OCI-LY1 (cell line): ENCODE measurements at regions not wholly inside any gene's neighbourhood (a gene's known extent, or its start where the extent isn't known, plus 50 kb on each side); places are given as distances from the start of the nearest gene placed in this dataset.

Experiments used
- H2AFZ ChIP-seq: fragments of 200-600 bp; sonication (generic), shearing (Covaris generic); 2 replicates; pipeline ENCODE4 v1.6.0; 2014; ENCODE audit warnings: antibody characterized with exemption, mild to moderate bottlenecking, low read length
- H3F3A ChIP-seq: fragments of 200-600 bp; sonication (generic), shearing (Covaris generic); 2 replicates; pipeline ENCODE4 v1.6.0; 2014; ENCODE audit warnings: mild to moderate bottlenecking, antibody characterized with exemption, low read length, moderate library complexity; ENCODE audit not compliant: insufficient read depth
- H3K27ac ChIP-seq: fragments of 200-600 bp; sonication (generic); 2 replicates; pipeline ENCODE4 v1.5.1; 2014; ENCODE audit warnings: low read length, mixed run types, mild to moderate bottlenecking, low read depth; ENCODE audit not compliant: poor library complexity, severe bottlenecking
- H3K27me3 ChIP-seq: fragments of 200-600 bp; sonication (generic); 2 replicates; pipeline ENCODE4 v1.6.0; 2014; ENCODE audit warnings: antibody characterized with exemption, mild to moderate bottlenecking, low read length, moderate library complexity; ENCODE audit not compliant: insufficient read depth
- H3K36me3 ChIP-seq: fragments of 200-600 bp; sonication (generic); 2 replicates; pipeline ENCODE4 v1.6.1; 2014; ENCODE audit warnings: mild to moderate bottlenecking, antibody characterized with exemption, low read length, moderate library complexity, mixed read lengths; ENCODE audit not compliant: insufficient read depth
- H3K4me1 ChIP-seq: fragments of 200-600 bp; sonication (generic); 2 replicates; pipeline ENCODE4 v1.5.1; 2014; ENCODE audit warnings: mild to moderate bottlenecking, low read length, moderate library complexity; ENCODE audit not compliant: insufficient read depth, severe bottlenecking
- H3K4me2 ChIP-seq: fragments of 200-600 bp; sonication (generic), shearing (Covaris generic); 2 replicates; pipeline ENCODE4 v1.6.1; 2014; ENCODE audit warnings: low read length
- H3K4me3 ChIP-seq: fragments of 200-600 bp; sonication (generic); 2 replicates; pipeline ENCODE4 v1.5.1; 2014; ENCODE audit warnings: low read length, low read depth, mild to moderate bottlenecking, mixed read lengths; ENCODE audit not compliant: poor library complexity, severe bottlenecking
- H3K79me2 ChIP-seq: fragments of 200-600 bp; shearing (Covaris generic); 2 replicates; pipeline ENCODE4 v1.6.1; 2016; ENCODE audit warnings: mixed run types, low read length, mixed read lengths; ENCODE audit not compliant: insufficient read depth
- H3K9ac ChIP-seq: fragments of 200-600 bp; sonication (generic), shearing (Covaris generic); 2 replicates; pipeline ENCODE4 v1.6.1; 2014; ENCODE audit warnings: mild to moderate bottlenecking, low read length, mixed read lengths
- H3K9me2 ChIP-seq: fragments of 200-600 bp; sonication (generic), shearing (Covaris generic); 2 replicates; pipeline ENCODE4 v1.6.1; 2014; ENCODE audit warnings: low read depth, mild to moderate bottlenecking, low read length, mixed read lengths
- H3K9me3 ChIP-seq: fragments of 200-600 bp; shearing (Covaris generic); 2 replicates; pipeline ENCODE4 v1.6.1; 2014; ENCODE audit warnings: low read length, mixed read lengths
- H4K20me1 ChIP-seq: fragments of 200-600 bp; sonication (generic), shearing (Covaris generic); 2 replicates; pipeline ENCODE4 v1.6.0; 2016; ENCODE audit warnings: mild to moderate bottlenecking, low read length; ENCODE audit not compliant: insufficient read depth
- EZH2 ChIP-seq: fragments of 200-600 bp; sonication (generic), shearing (Covaris generic); IDR thresholded peaks from 2 replicates; pipeline ENCODE4 v1.8.0; 2017; ENCODE audit warnings: borderline replicate concordance, mixed run types, mild to moderate bottlenecking, antibody characterized with exemption, low read length, moderate library complexity, mixed read lengths
- TF ChIP-seq, protein P1 (sequence below): fragments of 200-600 bp; sonication (generic), shearing (Covaris generic); IDR thresholded peaks from 2 replicates; pipeline ENCODE4 v1.5.1; 2017; ENCODE audit warnings: mild to moderate bottlenecking, antibody characterized with exemption, low read length, moderate library complexity, mixed read lengths

DNA sequence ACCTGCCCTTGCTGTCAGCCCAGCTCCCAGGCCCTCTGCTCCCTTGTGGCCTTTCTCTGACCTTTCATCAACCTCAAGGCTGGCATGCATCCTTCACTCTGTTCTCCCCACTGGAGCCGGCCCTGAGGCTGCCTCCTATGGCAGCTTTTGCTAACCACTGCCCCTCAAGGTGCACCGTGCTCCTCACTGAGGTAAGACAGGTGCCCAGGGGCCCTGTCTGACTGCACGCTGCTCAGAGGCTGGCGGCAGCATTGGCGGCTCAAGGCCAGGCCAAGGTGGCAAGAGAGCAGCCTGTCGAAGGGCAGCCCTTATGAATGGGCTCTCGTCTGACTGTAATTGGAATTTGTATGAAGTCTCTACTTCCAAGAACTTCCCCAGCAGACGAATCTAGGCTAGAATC is 172.6 kb downstream of the ZNF248 start:
- Histone ChIP-seq H3K79me2 (no peaks in the 10 kb centered on the region), H3K4me2 (no peak overlapping the region), H3K9me3 (no peaks in the 10 kb centered on the region), H3K4me1 (no peaks in the 10 kb centered on the region), H3K27me3 (no peaks in the 10 kb centered on the region; the same call in 1 of the 2 replicates), H3F3A (no peaks in the 10 kb centered on the region), H3K4me3 (no peak overlapping the region), H3K36me3 (no peaks in the 10 kb centered on the region), H4K20me1 (no peaks in the 10 kb centered on the region), H3K9me2 (no peaks in the 10 kb centered on the region; the same call in 1 of the 2 replicates), H2AFZ (no peak overlapping the region), H3K9ac (no peak overlapping the region), H3K27ac (no peak overlapping the region)
- TF ChIP-seq EZH2, result no peak
- TF ChIP-seq, protein P1, sequence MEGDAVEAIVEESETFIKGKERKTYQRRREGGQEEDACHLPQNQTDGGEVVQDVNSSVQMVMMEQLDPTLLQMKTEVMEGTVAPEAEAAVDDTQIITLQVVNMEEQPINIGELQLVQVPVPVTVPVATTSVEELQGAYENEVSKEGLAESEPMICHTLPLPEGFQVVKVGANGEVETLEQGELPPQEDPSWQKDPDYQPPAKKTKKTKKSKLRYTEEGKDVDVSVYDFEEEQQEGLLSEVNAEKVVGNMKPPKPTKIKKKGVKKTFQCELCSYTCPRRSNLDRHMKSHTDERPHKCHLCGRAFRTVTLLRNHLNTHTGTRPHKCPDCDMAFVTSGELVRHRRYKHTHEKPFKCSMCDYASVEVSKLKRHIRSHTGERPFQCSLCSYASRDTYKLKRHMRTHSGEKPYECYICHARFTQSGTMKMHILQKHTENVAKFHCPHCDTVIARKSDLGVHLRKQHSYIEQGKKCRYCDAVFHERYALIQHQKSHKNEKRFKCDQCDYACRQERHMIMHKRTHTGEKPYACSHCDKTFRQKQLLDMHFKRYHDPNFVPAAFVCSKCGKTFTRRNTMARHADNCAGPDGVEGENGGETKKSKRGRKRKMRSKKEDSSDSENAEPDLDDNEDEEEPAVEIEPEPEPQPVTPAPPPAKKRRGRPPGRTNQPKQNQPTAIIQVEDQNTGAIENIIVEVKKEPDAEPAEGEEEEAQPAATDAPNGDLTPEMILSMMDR, result no peak

DNA sequence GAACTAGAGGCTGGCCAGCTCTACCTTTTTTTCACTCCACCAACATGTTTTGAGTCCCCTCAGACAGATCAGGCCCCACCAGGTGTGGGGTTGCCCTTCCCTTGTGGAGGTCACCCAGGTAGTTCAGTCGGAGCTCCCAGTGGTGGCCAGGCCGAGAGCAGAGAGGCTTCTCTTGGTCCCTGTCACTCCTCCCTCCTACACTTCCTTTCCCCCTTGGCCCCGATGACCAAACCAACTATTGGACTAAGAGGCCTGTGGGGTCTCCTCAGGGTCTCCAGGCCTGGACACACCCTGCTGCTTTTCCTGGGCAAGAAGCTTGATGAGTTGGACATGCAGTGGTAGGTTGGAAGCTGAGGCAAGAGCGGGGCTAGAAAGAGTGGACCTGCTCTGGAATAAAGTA is 174.8 kb downstream of the ZNF248 start:
- H3K9me2 ChIP-seq, result no peaks in the 10 kb centered on the region
- no peaks in the 10 kb centered on the region for H3K79me2 ChIP-seq

DNA sequence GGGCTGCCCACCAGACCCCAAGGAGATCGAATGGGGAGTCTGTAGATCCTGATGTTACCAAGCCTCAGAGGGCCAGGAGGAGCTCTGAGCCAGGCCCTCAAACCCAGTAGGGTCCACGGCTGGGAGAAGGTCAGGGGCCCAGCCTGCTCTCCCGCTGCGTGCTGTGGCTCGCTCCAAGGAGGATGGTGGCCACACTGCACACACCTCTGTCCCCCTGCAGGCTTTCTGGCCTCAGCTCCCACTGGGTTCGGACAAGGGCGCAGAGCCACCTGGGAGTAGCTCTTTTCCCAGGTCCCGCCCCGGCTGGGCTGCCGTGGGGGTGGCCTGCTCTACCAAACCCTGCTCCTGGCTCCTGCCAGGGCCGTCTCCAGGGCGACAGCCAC is 175.8 kb downstream of the ZNF248 start:
- no peak overlapping the region for H3K27ac ChIP-seq
- H3K4me2 ChIP-seq, result no peak overlapping the region
- H4K20me1 ChIP-seq, result no peaks in the 10 kb centered on the region
- H3K27me3 ChIP-seq, result no peaks in the 10 kb centered on the region
- no peaks in the 10 kb centered on the region for H3K36me3 ChIP-seq
- no peak overlapping the region for H3K4me3 ChIP-seq
- H2AFZ ChIP-seq, result no peak overlapping the region
- no peak overlapping the region for H3K9ac ChIP-seq
- H3K9me3 ChIP-seq, result no peaks in the 10 kb centered on the region
- no peaks in the 10 kb centered on the region for H3F3A ChIP-seq
- no peaks in the 10 kb centered on the region for H3K9me2 ChIP-seq
- H3K79me2 ChIP-seq, result no peaks in the 10 kb centered on the region
- no peak for TF ChIP-seq EZH2
- TF ChIP-seq, protein P1, result no peak
- H3K4me1 ChIP-seq, result no peaks in the 10 kb centered on the region

More for the DNA sequence above, 174.8 kb downstream of the ZNF248 start:
- Histone ChIP-seq H3K27ac (no peak overlapping the region), H3K9me3 (no peaks in the 10 kb centered on the region), H3F3A (no peaks in the 10 kb centered on the region), H3K27me3 (no peaks in the 10 kb centered on the region; the same call in 1 of the 2 replicates), H2AFZ (no peak overlapping the region), H3K36me3 (no peaks in the 10 kb centered on the region), H3K4me3 (no peak overlapping the region), H3K4me2 (no peak overlapping the region), H4K20me1 (no peaks in the 10 kb centered on the region), H3K9ac (no peak overlapping the region), H3K4me1 (no peaks in the 10 kb centered on the region)
- TF ChIP-seq, protein P1, result no peak
- TF ChIP-seq EZH2, result no peak
